Panc1 (cell line): ENCODE measurements at regions not wholly inside any gene's neighbourhood (a gene's known extent, or its start where the extent isn't known, plus 50 kb on each side); places are given as distances from the start of the nearest gene placed in this dataset.

Experiments
- ATAC-seq: fragments of 200-7000 bp; cut with Tn5 transposase; 2 replicates; pipeline ENCODE4 v1.9.1; 2020; ENCODE audit warnings: mild to moderate bottlenecking, moderate library complexity
- BruUV-seq: library from RNA; stranded (reverse); fragments of 400-500 nt; replicated peaks from 2 replicates; lab custom pipeline; 2021; lab: Mats Ljungman, UMichigan
- CTCF ChIA-PET: fragments of 300-600 bp; sonication (Branson Sonifier 250); formaldehyde crosslinking; loops from one replicate; lab custom pipeline; 2022; ENCODE audit warnings: antibody characterized with exemption; lab: Charles Lee
- POLR2A ChIA-PET: fragments of 300-600 bp; sonication (Branson Sonifier 250); formaldehyde crosslinking; loops from one replicate; lab custom pipeline; 2022; ENCODE audit warnings: antibody characterized with exemption; lab: Charles Lee
- DNase-seq: peaks from one replicate; pipeline ENCODE4 v3.0.0-alpha.2; 2010; ENCODE audit warnings: low read depth, low spot score
- H3K27ac ChIP-seq: 2 replicates; pipeline ENCODE4 v1.5.1; 2011; ENCODE audit warnings: mild to moderate bottlenecking, low read length, inconsistent platforms
- H3K27me3 ChIP-seq: fragments of 200-500 bp; sonication (Bioruptor generic); 2 replicates; pipeline ENCODE4 v1.6.0; 2014; ENCODE audit warnings: low read length, inconsistent platforms; ENCODE audit not compliant: control insufficient read depth, insufficient read depth
- H3K36me3 ChIP-seq: fragments of 200-500 bp; sonication (Bioruptor generic); 2 replicates; pipeline ENCODE4 v1.5.1; 2014; ENCODE audit warnings: inconsistent platforms, mild to moderate bottlenecking, low read length, moderate library complexity; ENCODE audit not compliant: control insufficient read depth, insufficient read depth
- H3K4me1 ChIP-seq: 2 replicates; pipeline ENCODE4 v1.5.1; 2011; ENCODE audit warnings: inconsistent platforms, mild to moderate bottlenecking, low read length, moderate library complexity; ENCODE audit not compliant: control insufficient read depth, insufficient read depth
- H3K4me3 ChIP-seq, 2 experiments: 2 replicates each; pipeline ENCODE4 v1.5.1; 2011 to 2012; ENCODE audit warnings: low read depth in 2 of 2, low read length in 2 of 2, mild to moderate bottlenecking in 2 of 2, inconsistent platforms in 1 of 2, moderate library complexity in 1 of 2
- H3K9me3 ChIP-seq: fragments of 200-500 bp; sonication (Bioruptor generic); 2 replicates; pipeline ENCODE4 v1.5.1; 2014; ENCODE audit warnings: low read depth, mild to moderate bottlenecking, inconsistent platforms, low read length, moderate library complexity; ENCODE audit not compliant: control insufficient read depth, insufficient read depth
- POLR2AphosphoS5 ChIP-seq: IDR thresholded peaks from 2 replicates; pipeline ENCODE4 v1.6.1; 2012; ENCODE audit warnings: mild to moderate bottlenecking, low read depth, low read length, moderate library complexity
- REST ChIP-seq, 2 experiments: IDR thresholded peaks; 2 replicates each; pipeline ENCODE4 v1.6.1; 2011 to 2012; ENCODE audit warnings: low read depth in 2 of 2, control low read depth in 1 of 2, low read length in 1 of 2, mild to moderate bottlenecking in 1 of 2, moderate library complexity in 1 of 2; ENCODE audit not compliant: insufficient read depth in 1 of 2
- SIN3A ChIP-seq: IDR thresholded peaks from 2 replicates; pipeline ENCODE4 v1.6.1; 2012; ENCODE audit warnings: low read depth, mild to moderate bottlenecking, low read length, moderate library complexity, borderline replicate concordance; ENCODE audit not compliant: insufficient read depth
- TCF7L2 ChIP-seq: IDR thresholded peaks from 2 replicates; pipeline ENCODE4 v1.6.1; 2011; ENCODE audit warnings: mild to moderate bottlenecking, low read depth, low read length, inconsistent platforms
- in situ Hi-C: cut with HindIII; loops from 2 replicates; pipeline ENCODE4 v1.10.0; 2016; ENCODE audit warnings: low sequenced_read_pairs, low pct_unique_long_range_greater_than_20kb
- intact Hi-C: fragments of 100-400 bp; cut with micrococcal nuclease; formaldehyde crosslinking; loops from one replicate; pipeline ENCODE4 v1.10.0; 2022; ENCODE audit not compliant: unreplicated experiment
- TF ChIP-seq, protein P1 (sequence below): fragments of 450-650 bp; IDR thresholded peaks from 2 replicates; pipeline ENCODE4 v1.5.1; 2017; ENCODE audit warnings: mild to moderate bottlenecking

DNA sequence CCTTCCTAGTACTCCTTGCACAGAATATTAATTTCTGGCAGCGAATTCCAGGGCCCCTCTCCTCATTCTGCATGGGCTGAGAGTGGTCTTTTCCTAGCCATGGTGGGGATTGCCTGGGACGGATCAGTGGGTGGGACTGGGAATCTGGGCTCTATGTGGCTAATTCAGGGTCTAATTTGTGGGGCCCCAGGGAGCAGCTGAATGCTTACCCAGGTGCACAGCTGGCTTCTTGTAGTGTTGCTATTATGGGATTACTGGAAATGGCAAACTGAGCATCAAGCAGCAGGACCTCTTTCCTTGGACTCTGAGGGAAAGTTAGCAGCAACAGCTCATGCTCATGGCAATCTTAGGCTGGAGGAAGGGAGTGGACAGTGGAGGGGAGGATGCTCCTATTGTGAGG, 187.1 kb upstream of the CACNA1E start:
- Histone ChIP-seq H3K4me1 (no peaks in the 10 kb centered on the region), H3K9me3 (no peaks in the 10 kb centered on the region), H3K4me3 (no peak overlapping the region), H3K36me3 (no peaks in the 10 kb centered on the region), H3K27ac (no peak overlapping the region), H3K27me3 (peaks cover 2% of the 10 kb centered on the region; the same call in 1 of the 2 replicates)
- POLR2A ChIA-PET, result no interaction called here
- intact Hi-C loops, result no loop called here
- in situ Hi-C loops, result no loop called here
- no peak for DNase-seq
- ATAC-seq, result no peak
- TF ChIP-seq REST (IDR thresholded peaks at IDR 0.05; ENCODE audit: insufficient read depth in 1 of 2, low read depth in 2 of 2, low read length in 1 of 2), result no peak
- TF ChIP-seq, protein P1, sequence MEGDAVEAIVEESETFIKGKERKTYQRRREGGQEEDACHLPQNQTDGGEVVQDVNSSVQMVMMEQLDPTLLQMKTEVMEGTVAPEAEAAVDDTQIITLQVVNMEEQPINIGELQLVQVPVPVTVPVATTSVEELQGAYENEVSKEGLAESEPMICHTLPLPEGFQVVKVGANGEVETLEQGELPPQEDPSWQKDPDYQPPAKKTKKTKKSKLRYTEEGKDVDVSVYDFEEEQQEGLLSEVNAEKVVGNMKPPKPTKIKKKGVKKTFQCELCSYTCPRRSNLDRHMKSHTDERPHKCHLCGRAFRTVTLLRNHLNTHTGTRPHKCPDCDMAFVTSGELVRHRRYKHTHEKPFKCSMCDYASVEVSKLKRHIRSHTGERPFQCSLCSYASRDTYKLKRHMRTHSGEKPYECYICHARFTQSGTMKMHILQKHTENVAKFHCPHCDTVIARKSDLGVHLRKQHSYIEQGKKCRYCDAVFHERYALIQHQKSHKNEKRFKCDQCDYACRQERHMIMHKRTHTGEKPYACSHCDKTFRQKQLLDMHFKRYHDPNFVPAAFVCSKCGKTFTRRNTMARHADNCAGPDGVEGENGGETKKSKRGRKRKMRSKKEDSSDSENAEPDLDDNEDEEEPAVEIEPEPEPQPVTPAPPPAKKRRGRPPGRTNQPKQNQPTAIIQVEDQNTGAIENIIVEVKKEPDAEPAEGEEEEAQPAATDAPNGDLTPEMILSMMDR, result no peak
- TF ChIP-seq SIN3A, result no peak
- TF ChIP-seq POLR2AphosphoS5, result no peak
- no peak for TF ChIP-seq TCF7L2
- CTCF ChIA-PET, result no interaction called here
- BruUV-seq, result no TSS peak

DNA sequence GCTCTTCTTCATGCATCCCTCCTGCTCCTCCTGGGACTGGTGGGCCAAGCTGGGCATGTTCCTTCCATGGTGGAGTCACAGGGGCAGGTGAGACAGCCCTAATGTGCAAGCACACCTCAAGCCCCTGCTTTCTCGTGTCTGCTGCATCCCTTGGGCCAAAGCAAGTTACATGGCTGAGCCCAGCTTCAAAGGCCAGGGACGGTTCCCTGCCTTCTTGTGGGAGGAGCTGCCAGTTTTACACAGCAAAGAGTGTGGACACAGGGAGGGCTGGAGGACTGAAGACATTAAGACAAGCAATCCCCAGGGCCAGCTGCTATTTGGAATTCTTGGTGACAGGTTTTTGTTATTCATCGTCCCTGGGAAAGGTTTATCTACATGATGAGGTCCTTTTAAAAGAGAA, 175.2 kb upstream of the CACNA1E start:
- ChIA-PET CTCF (no interaction called here), POLR2A (no interaction called here)
- Histone ChIP-seq H3K4me1 (no peaks in the 10 kb centered on the region), H3K27me3 (peaks cover 13% of the 10 kb centered on the region), H3K36me3 (no peaks in the 10 kb centered on the region), H3K9me3 (no peaks in the 10 kb centered on the region), H3K27ac (no peak overlapping the region), H3K4me3 (no peak overlapping the region)
- no peak for ATAC-seq
- intact Hi-C loops, result no loop called here
- DNase-seq, result no peak
- in situ Hi-C loops, result no loop called here
- no peak for TF ChIP-seq SIN3A
- no peak for TF ChIP-seq TCF7L2
- TF ChIP-seq, protein P1, result no peak
- TF ChIP-seq REST (IDR thresholded peaks at IDR 0.05; ENCODE audit: insufficient read depth in 1 of 2, low read depth in 2 of 2, low read length in 1 of 2), result no peak
- no peak for TF ChIP-seq POLR2AphosphoS5
- no TSS peak for BruUV-seq
